ENCODE measurements at regions not wholly inside any gene's neighbourhood (a gene's known extent, or its start where the extent isn't known, plus 50 kb on each side); places are given as distances from the start of the nearest gene placed in this dataset.

- DNase-seq = no peak
- Mint-ChIP-seq H3K9me3 (ENCODE audit: unreplicated experiment) (peaks cover 2% of the 10 kb centered on the region), H3K4me3 (ENCODE audit: unreplicated experiment) (no peak overlapping the region), H3K4me1 (ENCODE audit: low read depth, unreplicated experiment) (no peaks in the 10 kb centered on the region), H3K27me3 (ENCODE audit: insufficient read depth, unreplicated experiment) (peaks cover 4% of the 10 kb centered on the region), H3K36me3 (ENCODE audit: insufficient read depth, unreplicated experiment) (no peaks in the 10 kb centered on the region), H3K27ac (ENCODE audit: unreplicated experiment) (no peak overlapping the region)
- ChIA-PET POLR2A (no interaction called here), CTCF (no interaction called here)
- Histone ChIP-seq H3K4me3 (ENCODE audit: low read depth, low read length) (no peak overlapping the region), H3K36me3 (ENCODE audit: control insufficient read depth, insufficient read depth, low read length) (no peaks in the 10 kb centered on the region), H3K4me1 (no peaks in the 10 kb centered on the region), H3K9me3 (no peaks in the 10 kb centered on the region), H3K27me3 (replicated peaks; ENCODE audit: control insufficient read depth, insufficient read depth, low read length) (no peaks in the 10 kb centered on the region)
- no TSS peak for BruUV-seq (replicated peaks)
- intact Hi-C loops (cut with micrococcal nuclease; ENCODE audit: unreplicated experiment) = no loop called here
- TF ChIP-seq, protein P1, sequence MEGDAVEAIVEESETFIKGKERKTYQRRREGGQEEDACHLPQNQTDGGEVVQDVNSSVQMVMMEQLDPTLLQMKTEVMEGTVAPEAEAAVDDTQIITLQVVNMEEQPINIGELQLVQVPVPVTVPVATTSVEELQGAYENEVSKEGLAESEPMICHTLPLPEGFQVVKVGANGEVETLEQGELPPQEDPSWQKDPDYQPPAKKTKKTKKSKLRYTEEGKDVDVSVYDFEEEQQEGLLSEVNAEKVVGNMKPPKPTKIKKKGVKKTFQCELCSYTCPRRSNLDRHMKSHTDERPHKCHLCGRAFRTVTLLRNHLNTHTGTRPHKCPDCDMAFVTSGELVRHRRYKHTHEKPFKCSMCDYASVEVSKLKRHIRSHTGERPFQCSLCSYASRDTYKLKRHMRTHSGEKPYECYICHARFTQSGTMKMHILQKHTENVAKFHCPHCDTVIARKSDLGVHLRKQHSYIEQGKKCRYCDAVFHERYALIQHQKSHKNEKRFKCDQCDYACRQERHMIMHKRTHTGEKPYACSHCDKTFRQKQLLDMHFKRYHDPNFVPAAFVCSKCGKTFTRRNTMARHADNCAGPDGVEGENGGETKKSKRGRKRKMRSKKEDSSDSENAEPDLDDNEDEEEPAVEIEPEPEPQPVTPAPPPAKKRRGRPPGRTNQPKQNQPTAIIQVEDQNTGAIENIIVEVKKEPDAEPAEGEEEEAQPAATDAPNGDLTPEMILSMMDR (IDR thresholded peaks at IDR 0.05; ENCODE audit: insufficient read depth in 1 of 2, low read depth in 1 of 2, low read length in 1 of 2, severe bottlenecking in 1 of 2, unreplicated experiment in 1 of 2) = no peak
These were observed 142.2 kb upstream of the MAP3K7 start for GRCh38 chr6:90729057-90729456.

- CTCF ChIA-PET = no interaction called here
- POLR2A ChIA-PET = no interaction called here
- no peaks in the 10 kb centered on the region for H3K9me3 ChIP-seq
- intact Hi-C loops (cut with micrococcal nuclease; ENCODE audit: unreplicated experiment) = loop anchor here (1.0 kb wide), 1 partner anchor 18 kb away; no protein-coding TSS in a partner anchor
- peaks cover 16% of the 10 kb centered on the region for H3K4me1 Mint-ChIP-seq (ENCODE audit: low read depth, unreplicated experiment)
- H3K36me3 ChIP-seq (ENCODE audit: control insufficient read depth, insufficient read depth, low read length) = no peaks in the 10 kb centered on the region
- H3K4me3 Mint-ChIP-seq (ENCODE audit: unreplicated experiment) = no peak overlapping the region
- H3K36me3 Mint-ChIP-seq (ENCODE audit: insufficient read depth, unreplicated experiment) = no peaks in the 10 kb centered on the region
- no peak overlapping the region for H3K4me3 ChIP-seq (ENCODE audit: low read depth, low read length)
- no peaks in the 10 kb centered on the region for H3K9me3 Mint-ChIP-seq (ENCODE audit: unreplicated experiment)
- H3K4me1 ChIP-seq = peaks cover 12% of the 10 kb centered on the region
- TF ChIP-seq, protein P1 (IDR thresholded peaks at IDR 0.05; ENCODE audit: insufficient read depth in 1 of 2, low read depth in 1 of 2, low read length in 1 of 2, severe bottlenecking in 1 of 2, unreplicated experiment in 1 of 2) = no peak
- no TSS peak for BruUV-seq (replicated peaks)
- no peak overlapping the region for H3K27ac Mint-ChIP-seq (ENCODE audit: unreplicated experiment)
- no peak for DNase-seq
- no peaks in the 10 kb centered on the region for H3K27me3 ChIP-seq (replicated peaks; ENCODE audit: control insufficient read depth, insufficient read depth, low read length)
- peaks cover 3% of the 10 kb centered on the region for H3K27me3 Mint-ChIP-seq (ENCODE audit: insufficient read depth, unreplicated experiment)
These were observed 135.8 kb upstream of the MAP3K7 start for GRCh38 chr6:90722648-90723047.

DNA sequence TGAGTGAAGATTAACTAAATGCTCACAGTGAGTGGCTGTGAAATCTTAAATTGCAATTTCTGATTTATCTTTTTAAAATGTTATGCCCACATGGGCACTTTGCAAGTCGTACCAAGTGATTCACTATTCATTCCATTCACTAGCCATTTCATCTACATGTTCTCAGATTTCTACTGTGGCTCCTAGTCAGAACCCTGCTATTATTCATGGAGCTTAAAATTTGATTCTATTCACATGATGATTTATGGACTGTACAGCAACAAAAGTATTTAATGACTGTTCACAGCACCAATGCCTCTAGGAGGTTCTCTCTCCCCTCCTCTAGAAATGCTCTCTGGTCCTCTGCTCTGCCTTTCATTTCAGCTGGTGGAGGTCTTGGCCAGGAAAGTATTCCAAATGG is 133.5 kb upstream of the MAP3K7 start:
- intact Hi-C loops (cut with micrococcal nuclease; ENCODE audit: unreplicated experiment) = no loop called here
- ChIA-PET POLR2A (no interaction called here), CTCF (no interaction called here)
- no peaks in the 10 kb centered on the region for H3K9me3 Mint-ChIP-seq (ENCODE audit: unreplicated experiment)
- Histone ChIP-seq H3K27me3 (replicated peaks; ENCODE audit: control insufficient read depth, insufficient read depth, low read length) (no peaks in the 10 kb centered on the region), H3K36me3 (ENCODE audit: control insufficient read depth, insufficient read depth, low read length) (no peaks in the 10 kb centered on the region), H3K9me3 (no peaks in the 10 kb centered on the region), H3K4me1 (peaks cover 12% of the 10 kb centered on the region), H3K4me3 (ENCODE audit: low read depth, low read length) (no peak overlapping the region)
- peaks cover 6% of the 10 kb centered on the region for H3K27me3 Mint-ChIP-seq (ENCODE audit: insufficient read depth, unreplicated experiment)
- TF ChIP-seq, protein P1 (IDR thresholded peaks at IDR 0.05; ENCODE audit: insufficient read depth in 1 of 2, low read depth in 1 of 2, low read length in 1 of 2, severe bottlenecking in 1 of 2, unreplicated experiment in 1 of 2) = no peak
- no peak overlapping the region for H3K27ac Mint-ChIP-seq (ENCODE audit: unreplicated experiment)
- H3K36me3 Mint-ChIP-seq (ENCODE audit: insufficient read depth, unreplicated experiment) = no peaks in the 10 kb centered on the region
- BruUV-seq (replicated peaks) = no TSS peak
- no peak for DNase-seq
- H3K4me1 Mint-ChIP-seq (ENCODE audit: low read depth, unreplicated experiment) = peaks cover 16% of the 10 kb centered on the region
- no peak overlapping the region for H3K4me3 Mint-ChIP-seq (ENCODE audit: unreplicated experiment)

All from Caco-2 (cell line).